Renal cortex interstitium (tissue), 11 donors: ENCODE measurements at regions not wholly inside any gene's neighbourhood (a gene's known extent, or its start where the extent isn't known, plus 50 kb on each side); places are given as distances from the start of the nearest gene placed in this dataset.

Experiments
- DNase-seq, 11 donors: peaks; one replicate each; pipeline ENCODE4 v3.0.0-alpha.2; 2013; ENCODE audit warnings: low read depth in 9 of 11, low spot score in 4 of 11; ENCODE audit errors: extremely low read depth in 1 of 11

GRCh38 chr10:128339753-128340152 is 213.5 kb upstream of the MKI67 start:
- DNase-seq, result no peak

- DNase-seq, result no peak
Measured at GRCh38 chr10:128345353-128345752, 219.1 kb upstream of the MKI67 start.

- no peak for DNase-seq
Measured at GRCh38 chr10:128360783-128361182, 234.6 kb upstream of the MKI67 start.

GRCh38 chr10:128361487-128361886 is 235.3 kb upstream of the MKI67 start:
- DNase-seq, result no peak

GRCh38 chr10:128362514-128362913 is 236.3 kb upstream of the MKI67 start:
- DNase-seq, result no peak

- DNase-seq, result no peak
Measured at GRCh38 chr10:128364631-128365030, 238.4 kb upstream of the MKI67 start.

- no peak for DNase-seq
Measured at GRCh38 chr10:128365156-128365725, 239.0 kb upstream of the MKI67 start.

- no peak for DNase-seq
Measured at GRCh38 chr10:128367807-128368206, 241.6 kb upstream of the MKI67 start.

GRCh38 chr10:128369101-128369650 is 243.0 kb upstream of the MKI67 start:
- no peak for DNase-seq

GRCh38 chr10:128373071-128373749 is 247.0 kb upstream of the MKI67 start:
- no peak for DNase-seq

- DNase-seq, result no peak
Measured at GRCh38 chr10:128373831-128374230, 247.6 kb upstream of the MKI67 start.

- DNase-seq, result no peak
Measured at GRCh38 chr10:128375171-128375570, 248.9 kb upstream of the MKI67 start.

GRCh38 chr10:128377364-128377987 is 251.3 kb upstream of the MKI67 start:
- DNase-seq, result no peak

- DNase-seq, result no peak
Measured at GRCh38 chr10:128377988-128378387, 251.8 kb upstream of the MKI67 start.

- no peak for DNase-seq
Measured at GRCh38 chr10:128380946-128381345, 254.7 kb upstream of the MKI67 start.

GRCh38 chr10:128382225-128382624 is 256.0 kb upstream of the MKI67 start:
- DNase-seq, result no peak

GRCh38 chr10:128384831-128385230 is 258.6 kb upstream of the MKI67 start:
- no peak for DNase-seq

- peak in 10 of 11 donors; percentile 11 to 57 (median 30) for DNase-seq
Measured at GRCh38 chr10:128386231-128386630, 260.0 kb upstream of the MKI67 start.

- DNase-seq, result no peak
Measured at GRCh38 chr10:128386816-128387604, 260.8 kb upstream of the MKI67 start.

GRCh38 chr10:128390596-128390995 is 264.4 kb upstream of the MKI67 start:
- no peak for DNase-seq
